Sigmoid colon (tissue), 4 donors: ENCODE measurements at regions not wholly inside any gene's neighbourhood (a gene's known extent, or its start where the extent isn't known, plus 50 kb on each side); places are given as distances from the start of the nearest gene placed in this dataset.

Experiments used
- EP300 ChIP-seq, 4 donors: sonication (generic); formaldehyde crosslinking; IDR thresholded peaks; one replicate each; pipeline ENCODE4 v1.6.1; 2017; ENCODE audit warnings: antibody characterized with exemption in 4 of 4
- POLR2A ChIP-seq, 2 donors: fragments of 450-650 bp; IDR thresholded peaks; one replicate each; pipeline ENCODE4 v1.6.1; 2016; ENCODE audit warnings: antibody characterized with exemption in 2 of 2, mild to moderate bottlenecking in 2 of 2, moderate library complexity in 2 of 2
- TF ChIP-seq, protein P1 (sequence below), 4 experiments: fragments of 450-650 bp in 3 of 4; fragments of 200-600 bp in 1 of 4; IDR thresholded peaks; one replicate each; pipeline ENCODE4 v1.5.1; 2016 to 2019; ENCODE audit warnings: antibody characterized with exemption in 4 of 4, mild to moderate bottlenecking in 3 of 4, moderate library complexity in 2 of 4

GRCh38 chr18:46315161-46315560 lies 211.0 kb downstream of the HAUS1 start:
- TF ChIP-seq, protein P1, sequence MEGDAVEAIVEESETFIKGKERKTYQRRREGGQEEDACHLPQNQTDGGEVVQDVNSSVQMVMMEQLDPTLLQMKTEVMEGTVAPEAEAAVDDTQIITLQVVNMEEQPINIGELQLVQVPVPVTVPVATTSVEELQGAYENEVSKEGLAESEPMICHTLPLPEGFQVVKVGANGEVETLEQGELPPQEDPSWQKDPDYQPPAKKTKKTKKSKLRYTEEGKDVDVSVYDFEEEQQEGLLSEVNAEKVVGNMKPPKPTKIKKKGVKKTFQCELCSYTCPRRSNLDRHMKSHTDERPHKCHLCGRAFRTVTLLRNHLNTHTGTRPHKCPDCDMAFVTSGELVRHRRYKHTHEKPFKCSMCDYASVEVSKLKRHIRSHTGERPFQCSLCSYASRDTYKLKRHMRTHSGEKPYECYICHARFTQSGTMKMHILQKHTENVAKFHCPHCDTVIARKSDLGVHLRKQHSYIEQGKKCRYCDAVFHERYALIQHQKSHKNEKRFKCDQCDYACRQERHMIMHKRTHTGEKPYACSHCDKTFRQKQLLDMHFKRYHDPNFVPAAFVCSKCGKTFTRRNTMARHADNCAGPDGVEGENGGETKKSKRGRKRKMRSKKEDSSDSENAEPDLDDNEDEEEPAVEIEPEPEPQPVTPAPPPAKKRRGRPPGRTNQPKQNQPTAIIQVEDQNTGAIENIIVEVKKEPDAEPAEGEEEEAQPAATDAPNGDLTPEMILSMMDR (IDR thresholded peaks at IDR 0.05), result no peak
- TF ChIP-seq POLR2A (IDR thresholded peaks at IDR 0.05) (no peak), EP300 (IDR thresholded peaks at IDR 0.05) (no peak)
